ENCODE measurements at regions not wholly inside any gene's neighbourhood (a gene's known extent, or its start where the extent isn't known, plus 50 kb on each side); places are given as distances from the start of the nearest gene placed in this dataset.

DNA sequence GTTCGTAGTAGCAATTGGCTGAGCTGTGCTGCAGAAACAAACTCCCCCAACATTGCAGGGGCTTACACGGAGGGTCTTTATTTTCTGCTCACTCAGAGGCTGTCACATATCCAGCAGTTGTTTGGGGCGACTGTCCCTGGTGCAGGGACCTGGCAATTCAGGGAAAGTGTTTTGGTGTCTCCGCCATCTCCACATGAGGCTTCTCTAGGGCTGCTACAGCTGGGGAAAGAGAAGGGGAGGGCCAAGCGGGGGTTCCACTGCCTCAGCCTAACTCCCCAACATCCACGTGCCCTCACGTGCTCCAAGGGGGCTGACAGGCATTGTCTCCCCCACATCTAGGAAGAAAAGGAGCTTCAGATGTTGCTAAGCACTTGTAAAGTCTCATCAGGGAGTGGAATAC lies 61.3 kb upstream of the NXT1 start:
- no peak for DNase-seq (ENCODE audit: low spot score)
- no peaks in the 10 kb centered on the region for H3K36me3 Mint-ChIP-seq (ENCODE audit: low read depth)
- intact Hi-C loops (cut with micrococcal nuclease) = no loop called here

DNA sequence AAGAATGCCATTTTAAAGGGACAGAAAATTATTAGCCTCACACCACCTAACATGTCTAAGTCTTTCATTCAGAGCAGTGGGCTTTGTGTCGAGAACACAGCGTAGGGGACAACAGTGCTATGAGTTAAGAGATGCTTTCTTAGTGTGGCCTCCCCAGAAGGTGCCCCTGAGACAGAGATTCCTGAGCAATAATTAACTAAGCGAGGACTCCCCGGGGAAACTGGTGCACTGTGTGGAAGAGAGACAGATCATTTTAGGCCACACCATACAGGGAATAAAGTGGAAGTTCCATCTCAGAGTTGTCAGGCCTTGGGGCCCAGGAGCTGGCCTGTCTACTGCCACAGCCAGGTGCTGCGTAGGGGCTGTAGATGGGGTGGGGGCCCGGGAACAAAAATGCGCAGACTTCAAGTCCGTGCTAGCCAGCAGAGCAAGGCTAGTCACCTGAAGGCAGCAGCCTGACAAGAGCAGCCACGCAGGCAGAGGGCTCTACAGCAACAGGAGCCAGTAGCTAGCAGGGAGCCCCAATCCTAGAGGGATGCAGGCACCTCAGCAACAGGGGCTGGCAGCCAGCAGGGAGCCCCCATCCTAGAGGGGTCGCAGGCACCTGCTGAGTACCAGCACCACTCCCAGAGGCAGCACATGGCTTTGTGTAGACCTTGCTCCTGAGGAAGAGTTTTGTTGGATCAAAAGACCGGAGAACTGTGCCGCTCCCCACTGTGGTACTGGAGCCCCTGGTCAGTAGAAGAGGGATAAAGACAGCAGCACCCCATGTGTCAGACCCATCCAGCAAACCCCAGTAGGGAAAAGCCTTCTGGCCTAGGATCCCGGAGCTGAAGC lies 63.0 kb upstream of the NXT1 start:
- no peaks in the 10 kb centered on the region for H3K9me3 Mint-ChIP-seq
- peaks cover 2% of the 10 kb centered on the region for H3K27me3 Mint-ChIP-seq (ENCODE audit: insufficient read depth)
- H3K36me3 Mint-ChIP-seq (ENCODE audit: low read depth) = no peaks in the 10 kb centered on the region
- no peak overlapping the region for H3K4me3 Mint-ChIP-seq
- intact Hi-C loops (cut with micrococcal nuclease) = no loop called here
- H3K4me1 Mint-ChIP-seq (ENCODE audit: low read depth) = no peaks in the 10 kb centered on the region
- no peak for DNase-seq (ENCODE audit: low spot score)
- no peak overlapping the region for H3K27ac Mint-ChIP-seq

More for the DNA sequence above, 61.3 kb upstream of the NXT1 start:
- H3K4me3 Mint-ChIP-seq = no peak overlapping the region
- no peaks in the 10 kb centered on the region for H3K27me3 Mint-ChIP-seq (ENCODE audit: insufficient read depth)
- no peaks in the 10 kb centered on the region for H3K4me1 Mint-ChIP-seq (ENCODE audit: low read depth)
- no peak overlapping the region for H3K27ac Mint-ChIP-seq
- no peaks in the 10 kb centered on the region for H3K9me3 Mint-ChIP-seq

DNA sequence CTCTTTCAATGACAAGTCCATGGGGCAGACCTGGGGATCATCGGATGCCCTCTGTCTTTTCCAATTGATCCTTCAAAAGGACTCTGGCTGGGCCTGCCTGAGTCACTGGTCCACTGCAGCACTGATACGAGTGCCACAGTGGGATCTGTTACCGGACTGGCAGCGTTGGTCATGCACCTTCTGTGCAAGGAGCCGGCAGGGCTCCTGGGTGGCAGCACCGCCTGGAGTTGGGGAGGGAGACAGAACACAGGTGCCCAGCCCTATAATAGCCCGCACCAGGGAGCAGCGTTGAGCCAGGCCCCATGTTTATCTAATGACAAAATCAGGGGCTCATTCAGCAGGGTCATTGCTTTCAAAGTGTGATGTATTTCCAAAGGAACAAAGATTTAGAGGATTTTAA lies 64.2 kb upstream of the NXT1 start:
- intact Hi-C loops (cut with micrococcal nuclease) = no loop called here
- DNase-seq (ENCODE audit: low spot score) = no peak
- no peaks in the 10 kb centered on the region for H3K9me3 Mint-ChIP-seq
- no peaks in the 10 kb centered on the region for H3K4me1 Mint-ChIP-seq (ENCODE audit: low read depth)
- H3K27ac Mint-ChIP-seq = no peak overlapping the region
- peaks cover 2% of the 10 kb centered on the region for H3K27me3 Mint-ChIP-seq (ENCODE audit: insufficient read depth)
- H3K4me3 Mint-ChIP-seq = no peak overlapping the region
- no peaks in the 10 kb centered on the region for H3K36me3 Mint-ChIP-seq (ENCODE audit: low read depth)

DNA sequence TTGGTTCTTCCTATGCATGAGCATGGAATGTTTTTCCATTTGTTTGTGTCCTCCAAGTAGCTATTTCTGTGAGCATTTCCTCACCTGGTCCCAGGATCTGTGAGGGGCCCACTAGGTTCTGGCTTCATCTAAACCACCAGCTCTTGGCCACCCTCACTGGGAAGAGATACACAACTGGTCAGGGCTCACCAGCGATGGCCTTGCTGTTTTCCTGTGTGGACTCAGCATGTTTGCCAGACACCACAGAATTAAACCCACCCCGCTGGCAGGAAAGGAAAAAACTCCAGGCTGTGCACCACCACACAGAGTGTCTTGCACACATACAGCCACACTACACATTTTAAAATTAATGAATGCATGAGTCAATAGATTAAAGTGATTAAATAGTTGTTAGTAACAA lies 65.1 kb upstream of the NXT1 start:
- no peaks in the 10 kb centered on the region for H3K9me3 Mint-ChIP-seq
- intact Hi-C loops (cut with micrococcal nuclease) = no loop called here
- H3K4me3 Mint-ChIP-seq = no peak overlapping the region
- no peaks in the 10 kb centered on the region for H3K36me3 Mint-ChIP-seq (ENCODE audit: low read depth)
- no peaks in the 10 kb centered on the region for H3K4me1 Mint-ChIP-seq (ENCODE audit: low read depth)
- H3K27ac Mint-ChIP-seq = no peak overlapping the region
- peaks cover 2% of the 10 kb centered on the region for H3K27me3 Mint-ChIP-seq (ENCODE audit: insufficient read depth)
- no peak for DNase-seq (ENCODE audit: low spot score)

DNA sequence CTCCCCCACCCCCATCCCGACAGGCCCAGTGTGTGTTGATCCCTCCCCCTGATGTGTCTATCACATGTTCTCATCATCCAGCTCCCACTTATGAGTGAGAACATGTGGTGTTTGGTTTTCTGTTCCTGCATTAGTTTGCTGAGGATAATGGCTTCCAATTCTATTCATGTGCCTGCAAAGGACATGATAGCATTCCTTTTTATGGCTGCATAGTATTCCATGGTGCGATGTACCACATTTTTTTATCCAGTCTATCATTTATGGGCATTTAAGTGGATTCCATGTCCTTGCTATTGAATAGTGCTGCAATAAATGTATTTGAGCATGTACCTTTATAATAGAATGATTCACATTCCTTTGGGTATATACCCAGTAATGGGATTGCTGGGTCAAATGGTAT lies 66.6 kb upstream of the NXT1 start:
- Mint-ChIP-seq H3K27me3 (ENCODE audit: insufficient read depth) (peaks cover 2% of the 10 kb centered on the region), H3K9me3 (no peaks in the 10 kb centered on the region), H3K36me3 (ENCODE audit: low read depth) (no peaks in the 10 kb centered on the region), H3K27ac (no peak overlapping the region), H3K4me3 (no peak overlapping the region), H3K4me1 (ENCODE audit: low read depth) (no peaks in the 10 kb centered on the region)
- intact Hi-C loops (cut with micrococcal nuclease) = no loop called here
- no peak for DNase-seq (ENCODE audit: low spot score)

DNA sequence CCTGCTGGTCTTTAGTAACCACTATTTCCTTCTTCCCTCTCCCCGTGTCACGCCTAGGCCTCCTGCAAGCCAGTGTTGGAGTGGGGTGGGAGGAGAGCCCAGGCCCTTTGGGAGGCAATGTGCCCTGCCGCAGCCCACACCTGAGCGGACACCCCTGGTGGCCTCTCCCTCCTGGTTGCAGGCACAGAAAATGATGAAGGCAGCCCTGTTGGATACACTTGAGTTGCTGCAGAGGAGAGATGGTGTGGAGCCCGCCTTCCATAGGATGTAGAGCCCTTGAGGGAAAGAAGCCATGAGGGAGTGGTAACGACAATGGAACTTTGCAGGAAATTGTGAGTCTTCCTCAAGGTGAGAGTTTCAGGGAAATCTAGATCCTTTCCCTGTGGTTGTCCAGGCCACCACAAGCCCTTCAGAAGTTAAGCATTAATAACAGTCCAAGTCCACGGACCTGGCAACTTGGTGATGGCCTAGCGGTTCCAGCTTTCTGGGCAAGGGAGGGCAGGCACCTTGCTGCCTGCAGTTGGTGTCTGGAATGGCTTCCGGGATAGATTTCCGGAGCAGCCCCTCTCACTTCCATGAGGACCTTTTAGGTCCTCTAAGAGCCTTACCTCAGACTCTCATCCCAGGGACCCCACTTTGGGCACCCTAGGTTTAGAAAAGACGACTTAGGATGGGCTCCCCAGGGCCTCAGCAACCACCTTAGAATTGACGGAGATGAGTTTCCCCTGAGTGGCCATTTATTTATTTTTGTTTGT lies 67.3 kb upstream of the NXT1 start:
- DNase-seq (ENCODE audit: low spot score) = no peak
- Mint-ChIP-seq H3K4me1 (ENCODE audit: low read depth) (no peaks in the 10 kb centered on the region), H3K27ac (no peak overlapping the region), H3K9me3 (no peaks in the 10 kb centered on the region), H3K4me3 (no peak overlapping the region), H3K36me3 (ENCODE audit: low read depth) (no peaks in the 10 kb centered on the region), H3K27me3 (ENCODE audit: insufficient read depth) (peaks cover 2% of the 10 kb centered on the region)
- intact Hi-C loops (cut with micrococcal nuclease) = no loop called here

DNA sequence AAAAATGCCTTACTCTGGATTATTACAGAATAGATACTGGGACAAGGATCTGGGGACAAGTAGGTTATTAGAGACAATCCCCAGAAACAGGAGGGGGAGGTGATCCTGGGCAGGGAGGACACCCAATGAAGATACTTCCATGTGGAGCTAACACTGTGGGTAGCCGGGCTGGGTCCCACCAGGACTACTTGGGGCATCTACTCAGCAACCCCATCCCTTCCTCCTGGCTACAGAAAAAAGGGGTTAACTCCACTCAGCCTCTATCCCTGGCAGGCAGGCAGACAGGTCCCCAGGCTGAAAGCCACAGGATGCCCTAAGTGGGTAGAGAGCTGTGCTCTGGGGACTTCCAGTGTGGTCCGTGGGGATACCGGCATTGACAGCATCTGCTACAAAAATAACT lies 68.0 kb upstream of the NXT1 start:
- intact Hi-C loops (cut with micrococcal nuclease) = no loop called here
- H3K36me3 Mint-ChIP-seq (ENCODE audit: low read depth) = no peaks in the 10 kb centered on the region

DNA sequence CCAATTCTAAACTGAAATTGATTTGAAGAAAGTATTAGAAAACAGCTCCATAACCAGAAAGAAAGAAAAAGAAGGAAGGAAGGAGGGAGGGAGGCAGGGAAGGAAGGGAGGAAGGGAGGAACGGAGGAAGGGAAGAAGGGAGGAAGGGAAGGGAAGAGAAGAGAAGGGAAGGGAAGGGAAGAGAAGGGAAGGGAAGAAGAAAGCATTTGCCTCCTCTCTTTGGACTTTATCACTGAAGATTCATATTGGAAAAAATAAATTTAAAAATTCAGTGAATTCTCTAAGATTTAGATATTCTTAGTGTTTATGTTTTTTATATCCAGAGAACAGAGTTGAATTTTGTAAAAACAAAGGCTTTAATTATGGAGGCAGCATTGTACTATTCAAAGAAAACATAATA lies 68.5 kb upstream of the NXT1 start:
- DNase-seq (ENCODE audit: low spot score) = no peak
- Mint-ChIP-seq H3K9me3 (no peaks in the 10 kb centered on the region), H3K4me3 (no peak overlapping the region), H3K27ac (no peak overlapping the region), H3K4me1 (ENCODE audit: low read depth) (no peaks in the 10 kb centered on the region), H3K27me3 (ENCODE audit: insufficient read depth) (peaks cover 2% of the 10 kb centered on the region), H3K36me3 (ENCODE audit: low read depth) (no peaks in the 10 kb centered on the region)
- intact Hi-C loops (cut with micrococcal nuclease) = no loop called here

More for the DNA sequence above, 68.0 kb upstream of the NXT1 start:
- DNase-seq (ENCODE audit: low spot score) = no peak
- no peaks in the 10 kb centered on the region for H3K9me3 Mint-ChIP-seq
- H3K27ac Mint-ChIP-seq = no peak overlapping the region
- H3K27me3 Mint-ChIP-seq (ENCODE audit: insufficient read depth) = peaks cover 2% of the 10 kb centered on the region
- H3K4me1 Mint-ChIP-seq (ENCODE audit: low read depth) = no peaks in the 10 kb centered on the region
- no peak overlapping the region for H3K4me3 Mint-ChIP-seq

DNA sequence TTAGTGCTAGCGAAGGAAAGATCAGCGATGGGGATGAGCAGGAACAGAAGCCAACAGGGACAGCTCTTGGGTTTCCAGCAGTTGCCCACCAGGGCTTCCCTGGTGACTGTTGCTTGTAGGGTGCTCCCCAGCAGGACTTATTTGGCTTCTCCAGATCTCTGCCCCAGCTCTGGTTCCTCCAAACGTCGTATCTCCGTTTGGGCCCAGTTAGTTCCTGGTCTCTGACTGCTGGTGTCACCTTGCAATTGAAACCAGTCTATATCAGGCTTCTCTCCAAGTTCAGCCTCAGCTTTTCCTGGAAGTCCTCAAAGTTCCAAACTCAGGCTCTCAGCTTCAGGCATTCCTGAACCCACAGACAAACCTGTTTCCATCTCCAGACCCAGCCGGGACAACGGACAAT lies 70.8 kb upstream of the NXT1 start:
- H3K36me3 Mint-ChIP-seq (ENCODE audit: low read depth) = no peaks in the 10 kb centered on the region
- no peak overlapping the region for H3K27ac Mint-ChIP-seq
- intact Hi-C loops (cut with micrococcal nuclease) = no loop called here
- DNase-seq (ENCODE audit: low spot score) = no peak
- H3K4me3 Mint-ChIP-seq = no peak overlapping the region
- no peaks in the 10 kb centered on the region for H3K9me3 Mint-ChIP-seq
- H3K4me1 Mint-ChIP-seq (ENCODE audit: low read depth) = no peaks in the 10 kb centered on the region
- peaks cover 2% of the 10 kb centered on the region for H3K27me3 Mint-ChIP-seq (ENCODE audit: insufficient read depth)

DNA sequence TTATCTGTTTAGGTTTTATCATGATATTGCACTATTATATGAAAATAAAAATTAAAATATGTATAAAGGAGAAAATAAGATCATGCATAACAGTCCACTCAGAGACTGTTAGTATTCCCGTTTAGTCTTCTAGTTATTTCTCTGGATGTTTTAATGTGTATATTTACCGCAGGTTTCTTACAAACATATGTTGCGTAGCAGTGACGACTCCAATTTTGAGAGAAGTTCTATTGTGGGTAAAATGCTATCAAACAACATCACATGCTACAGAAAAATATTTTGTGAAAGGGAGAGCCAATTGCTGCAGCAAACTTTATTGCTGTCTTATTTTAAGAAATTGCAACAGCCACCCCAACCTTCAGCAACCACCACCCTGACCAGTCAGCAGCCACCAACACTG lies 72.4 kb upstream of the NXT1 start:
- Mint-ChIP-seq H3K9me3 (no peaks in the 10 kb centered on the region), H3K27me3 (ENCODE audit: insufficient read depth) (peaks cover 2% of the 10 kb centered on the region), H3K27ac (no peak overlapping the region), H3K4me1 (ENCODE audit: low read depth) (no peaks in the 10 kb centered on the region), H3K36me3 (ENCODE audit: low read depth) (no peaks in the 10 kb centered on the region), H3K4me3 (no peak overlapping the region)
- no peak for DNase-seq (ENCODE audit: low spot score)
- intact Hi-C loops (cut with micrococcal nuclease) = no loop called here

DNA sequence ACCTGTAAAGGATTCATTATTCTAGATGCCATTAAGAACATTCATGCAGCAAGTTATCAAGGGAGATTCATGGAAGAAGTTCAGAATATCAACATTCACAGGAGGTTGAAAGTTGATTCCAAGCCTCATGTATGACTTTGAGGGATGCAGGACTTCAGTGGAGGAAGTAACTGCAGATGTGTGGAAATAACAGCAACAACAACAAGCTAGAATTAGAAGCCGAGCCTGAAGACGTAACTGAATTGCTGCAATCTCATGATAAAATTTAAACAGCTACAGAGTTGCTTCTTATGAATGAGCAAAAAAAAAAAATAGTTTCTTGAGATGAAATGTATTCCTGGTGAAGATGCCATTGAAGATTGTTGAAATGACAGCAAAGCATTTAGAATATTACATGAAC lies 73.3 kb upstream of the NXT1 start:
- no peak overlapping the region for H3K27ac Mint-ChIP-seq
- no peak overlapping the region for H3K4me3 Mint-ChIP-seq
- no peaks in the 10 kb centered on the region for H3K36me3 Mint-ChIP-seq (ENCODE audit: low read depth)
- DNase-seq (ENCODE audit: low spot score) = no peak
- no peaks in the 10 kb centered on the region for H3K9me3 Mint-ChIP-seq
- intact Hi-C loops (cut with micrococcal nuclease) = no loop called here
- H3K4me1 Mint-ChIP-seq (ENCODE audit: low read depth) = no peaks in the 10 kb centered on the region
- no peaks in the 10 kb centered on the region for H3K27me3 Mint-ChIP-seq (ENCODE audit: insufficient read depth)

DNA sequence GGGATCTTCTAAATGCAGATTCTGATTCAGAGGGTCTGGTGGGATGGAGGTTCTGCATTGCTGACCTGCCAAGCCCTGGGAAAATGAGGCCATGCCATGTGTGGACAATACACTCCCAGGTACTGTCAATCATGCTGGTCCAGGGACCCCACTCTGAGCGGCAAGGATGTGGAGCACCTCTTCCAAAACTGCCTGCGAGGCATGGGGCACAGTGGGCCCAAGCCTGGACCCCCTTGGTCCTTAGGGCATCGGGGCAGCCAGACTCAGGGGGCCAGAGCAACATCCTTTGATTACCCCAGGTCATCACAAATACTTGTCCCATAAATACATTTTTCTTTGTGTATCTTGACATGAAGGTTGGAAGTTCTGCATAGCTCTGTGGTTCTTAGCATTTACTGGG lies 76.8 kb upstream of the NXT1 start:
- Mint-ChIP-seq H3K4me1 (ENCODE audit: low read depth) (no peaks in the 10 kb centered on the region), H3K27me3 (ENCODE audit: insufficient read depth) (no peaks in the 10 kb centered on the region), H3K4me3 (no peak overlapping the region), H3K36me3 (ENCODE audit: low read depth) (no peaks in the 10 kb centered on the region), H3K27ac (no peak overlapping the region), H3K9me3 (peaks cover 5% of the 10 kb centered on the region)
- DNase-seq (ENCODE audit: low spot score) = no peak
- intact Hi-C loops (cut with micrococcal nuclease) = no loop called here

DNA sequence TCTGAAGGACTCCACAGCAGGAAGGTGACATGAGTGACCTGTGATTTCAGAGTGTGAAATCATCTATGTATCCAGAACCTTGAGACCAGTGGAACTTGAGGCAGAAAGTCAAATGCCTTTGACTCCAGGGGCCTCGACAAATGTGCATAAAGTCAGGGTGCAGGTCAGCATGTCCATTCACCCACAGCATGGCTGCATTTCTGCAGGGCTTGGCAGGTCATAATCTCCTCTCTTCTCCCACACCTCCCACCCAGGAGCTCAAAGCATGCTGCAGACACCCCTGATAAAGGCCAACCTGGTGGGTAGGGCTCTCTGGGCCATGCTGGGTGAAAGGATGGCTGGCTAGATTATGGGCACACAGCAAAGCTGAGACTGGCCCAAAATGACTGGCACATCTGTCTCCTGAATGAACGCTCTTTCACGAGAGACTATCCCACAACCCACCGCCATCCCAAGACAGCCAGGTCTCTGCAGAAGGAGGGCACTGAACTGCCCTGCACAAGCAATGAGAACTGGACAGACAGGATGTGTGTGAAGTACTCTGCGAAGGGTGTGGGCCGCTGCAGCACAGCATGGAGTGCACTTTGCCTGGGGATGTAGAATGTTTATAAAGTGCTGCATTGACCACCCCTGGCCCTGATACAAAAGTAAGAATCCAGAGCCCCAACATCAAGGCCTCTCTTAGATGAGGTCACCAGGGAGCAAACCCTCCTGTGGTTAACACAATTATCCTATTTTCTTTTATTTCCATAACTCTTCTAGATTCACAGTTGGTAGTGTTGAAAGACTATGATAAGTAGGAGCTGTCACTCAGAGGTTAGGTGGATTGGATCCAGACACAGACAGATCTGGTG lies 78.2 kb upstream of the NXT1 start:
- Mint-ChIP-seq H3K4me3 (no peak overlapping the region), H3K9me3 (peaks cover 5% of the 10 kb centered on the region)
- intact Hi-C loops (cut with micrococcal nuclease) = no loop called here

More for the DNA sequence above, 78.2 kb upstream of the NXT1 start:
- no peaks in the 10 kb centered on the region for H3K36me3 Mint-ChIP-seq (ENCODE audit: low read depth)
- H3K27me3 Mint-ChIP-seq (ENCODE audit: insufficient read depth) = no peaks in the 10 kb centered on the region
- H3K27ac Mint-ChIP-seq = no peak overlapping the region
- H3K4me1 Mint-ChIP-seq (ENCODE audit: low read depth) = no peaks in the 10 kb centered on the region
- DNase-seq (ENCODE audit: low spot score) = no peak

Data from activated T-helper 1 cell treated with anti-CD3 and anti-CD28 coated beads, Interleukin-12 subunit alpha, Interleukin-12 subunit beta, Interleukin-2, Interleukin-4 antibody, amounts not matched to agents 30 ng/mL and 10 ng/mL and 1 ng/mL, durations not matched to agents 14 hours and 24 hours and 36 hours (primary cell).